Panc1 (cell line): ENCODE measurements at regions not wholly inside any gene's neighbourhood (a gene's known extent, or its start where the extent isn't known, plus 50 kb on each side); places are given as distances from the start of the nearest gene placed in this dataset.

Experiments used
- ATAC-seq: fragments of 200-7000 bp; cut with Tn5 transposase; 2 replicates; pipeline ENCODE4 v1.9.1; 2020; ENCODE audit warnings: mild to moderate bottlenecking, moderate library complexity
- BruUV-seq: library from RNA; stranded (reverse); fragments of 400-500 nt; replicated peaks from 2 replicates; lab custom pipeline; 2021; lab: Mats Ljungman, UMichigan
- CTCF ChIA-PET: fragments of 300-600 bp; sonication (Branson Sonifier 250); formaldehyde crosslinking; loops from one replicate; lab custom pipeline; 2022; ENCODE audit warnings: antibody characterized with exemption; lab: Charles Lee
- POLR2A ChIA-PET: fragments of 300-600 bp; sonication (Branson Sonifier 250); formaldehyde crosslinking; loops from one replicate; lab custom pipeline; 2022; ENCODE audit warnings: antibody characterized with exemption; lab: Charles Lee
- DNase-seq: peaks from one replicate; pipeline ENCODE4 v3.0.0-alpha.2; 2010; ENCODE audit warnings: low read depth, low spot score
- H3K27ac ChIP-seq: 2 replicates; pipeline ENCODE4 v1.5.1; 2011; ENCODE audit warnings: mild to moderate bottlenecking, low read length, inconsistent platforms
- H3K27me3 ChIP-seq: fragments of 200-500 bp; sonication (Bioruptor generic); 2 replicates; pipeline ENCODE4 v1.6.0; 2014; ENCODE audit warnings: low read length, inconsistent platforms; ENCODE audit not compliant: control insufficient read depth, insufficient read depth
- H3K36me3 ChIP-seq: fragments of 200-500 bp; sonication (Bioruptor generic); 2 replicates; pipeline ENCODE4 v1.5.1; 2014; ENCODE audit warnings: inconsistent platforms, mild to moderate bottlenecking, low read length, moderate library complexity; ENCODE audit not compliant: control insufficient read depth, insufficient read depth
- H3K4me1 ChIP-seq: 2 replicates; pipeline ENCODE4 v1.5.1; 2011; ENCODE audit warnings: inconsistent platforms, mild to moderate bottlenecking, low read length, moderate library complexity; ENCODE audit not compliant: control insufficient read depth, insufficient read depth
- H3K4me3 ChIP-seq, 2 experiments: 2 replicates each; pipeline ENCODE4 v1.5.1; 2011 to 2012; ENCODE audit warnings: low read depth in 2 of 2, low read length in 2 of 2, mild to moderate bottlenecking in 2 of 2, inconsistent platforms in 1 of 2, moderate library complexity in 1 of 2
- H3K9me3 ChIP-seq: fragments of 200-500 bp; sonication (Bioruptor generic); 2 replicates; pipeline ENCODE4 v1.5.1; 2014; ENCODE audit warnings: low read depth, mild to moderate bottlenecking, inconsistent platforms, low read length, moderate library complexity; ENCODE audit not compliant: control insufficient read depth, insufficient read depth
- CTCF ChIP-seq: fragments of 450-650 bp; IDR thresholded peaks from 2 replicates; pipeline ENCODE4 v1.5.1; 2017; ENCODE audit warnings: mild to moderate bottlenecking
- POLR2AphosphoS5 ChIP-seq: IDR thresholded peaks from 2 replicates; pipeline ENCODE4 v1.6.1; 2012; ENCODE audit warnings: mild to moderate bottlenecking, low read depth, low read length, moderate library complexity
- SIN3A ChIP-seq: IDR thresholded peaks from 2 replicates; pipeline ENCODE4 v1.6.1; 2012; ENCODE audit warnings: low read depth, mild to moderate bottlenecking, low read length, moderate library complexity, borderline replicate concordance; ENCODE audit not compliant: insufficient read depth
- TCF7L2 ChIP-seq: IDR thresholded peaks from 2 replicates; pipeline ENCODE4 v1.6.1; 2011; ENCODE audit warnings: mild to moderate bottlenecking, low read depth, low read length, inconsistent platforms
- in situ Hi-C: cut with HindIII; loops from 2 replicates; pipeline ENCODE4 v1.10.0; 2016; ENCODE audit warnings: low sequenced_read_pairs, low pct_unique_long_range_greater_than_20kb
- intact Hi-C: fragments of 100-400 bp; cut with micrococcal nuclease; formaldehyde crosslinking; loops from one replicate; pipeline ENCODE4 v1.10.0; 2022; ENCODE audit not compliant: unreplicated experiment
- TF ChIP-seq, protein P1 (sequence below), 2 experiments: IDR thresholded peaks; 2 replicates each; pipeline ENCODE4 v1.6.1; 2011 to 2012; ENCODE audit warnings: low read depth in 2 of 2, control low read depth in 1 of 2, low read length in 1 of 2, mild to moderate bottlenecking in 1 of 2, moderate library complexity in 1 of 2; ENCODE audit not compliant: insufficient read depth in 1 of 2

DNA sequence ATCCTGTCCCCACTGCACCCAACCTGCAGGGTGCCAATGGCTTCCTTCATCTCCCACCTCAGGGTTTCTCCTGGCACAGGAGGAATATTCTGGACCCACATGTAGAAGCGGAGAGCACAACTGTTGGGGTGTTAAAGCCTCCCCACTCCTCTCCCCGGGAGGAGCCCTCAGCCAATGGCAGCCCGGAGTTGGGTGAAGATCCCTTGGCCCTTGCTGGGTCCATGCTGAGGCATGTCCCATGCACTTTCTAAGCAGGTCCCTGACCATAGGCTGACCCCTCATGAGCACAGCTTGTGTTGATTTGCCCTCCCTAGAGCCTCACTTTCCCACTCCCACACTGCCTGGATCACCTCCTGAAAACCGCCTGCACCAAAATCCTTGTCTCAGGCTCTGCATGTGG, 97.2 kb upstream of the PMEPA1 start:
- H3K27me3 ChIP-seq = no peaks in the 10 kb centered on the region
- TF ChIP-seq CTCF (no peak), POLR2AphosphoS5 (no peak), TCF7L2 (no peak), SIN3A (no peak)
- no peak overlapping the region for H3K4me3 ChIP-seq
- no peaks in the 10 kb centered on the region for H3K4me1 ChIP-seq
- no peak overlapping the region for H3K27ac ChIP-seq
- no peaks in the 10 kb centered on the region for H3K36me3 ChIP-seq
- ChIA-PET CTCF (no interaction called here), POLR2A (no interaction called here)
- H3K9me3 ChIP-seq = no peaks in the 10 kb centered on the region
- intact Hi-C loops = no loop called here
- no TSS peak for BruUV-seq
- ATAC-seq (no peak), DNase-seq (no peak)
- in situ Hi-C loops = no loop called here

DNA sequence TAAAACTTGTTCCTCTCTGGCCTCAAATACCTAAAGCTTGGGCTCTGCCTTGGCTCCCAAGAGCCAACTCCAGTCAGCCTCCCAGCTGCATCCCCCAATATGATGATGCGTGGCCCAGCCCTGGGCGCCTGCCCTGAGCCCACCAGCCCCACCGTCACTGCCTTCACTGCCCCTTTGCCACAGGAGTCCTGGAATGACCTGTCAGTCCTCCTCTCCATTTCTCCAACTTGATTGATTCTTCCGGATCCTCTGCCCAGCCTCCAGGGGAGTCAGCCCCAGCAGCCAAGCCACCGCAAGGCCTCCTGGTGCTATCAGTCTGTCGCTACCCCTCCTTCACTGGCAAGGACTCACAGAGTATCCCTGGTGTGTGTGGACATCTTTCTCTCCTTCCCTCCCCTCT, 96.7 kb upstream of the PMEPA1 start:
- POLR2A ChIA-PET = no interaction called here
- BruUV-seq = no TSS peak
- intact Hi-C loops = no loop called here
- no peaks in the 10 kb centered on the region for H3K36me3 ChIP-seq
- CTCF ChIA-PET = no interaction called here
- no peaks in the 10 kb centered on the region for H3K4me1 ChIP-seq
- no peaks in the 10 kb centered on the region for H3K27me3 ChIP-seq
- no peak for ATAC-seq
- TF ChIP-seq, protein P1, sequence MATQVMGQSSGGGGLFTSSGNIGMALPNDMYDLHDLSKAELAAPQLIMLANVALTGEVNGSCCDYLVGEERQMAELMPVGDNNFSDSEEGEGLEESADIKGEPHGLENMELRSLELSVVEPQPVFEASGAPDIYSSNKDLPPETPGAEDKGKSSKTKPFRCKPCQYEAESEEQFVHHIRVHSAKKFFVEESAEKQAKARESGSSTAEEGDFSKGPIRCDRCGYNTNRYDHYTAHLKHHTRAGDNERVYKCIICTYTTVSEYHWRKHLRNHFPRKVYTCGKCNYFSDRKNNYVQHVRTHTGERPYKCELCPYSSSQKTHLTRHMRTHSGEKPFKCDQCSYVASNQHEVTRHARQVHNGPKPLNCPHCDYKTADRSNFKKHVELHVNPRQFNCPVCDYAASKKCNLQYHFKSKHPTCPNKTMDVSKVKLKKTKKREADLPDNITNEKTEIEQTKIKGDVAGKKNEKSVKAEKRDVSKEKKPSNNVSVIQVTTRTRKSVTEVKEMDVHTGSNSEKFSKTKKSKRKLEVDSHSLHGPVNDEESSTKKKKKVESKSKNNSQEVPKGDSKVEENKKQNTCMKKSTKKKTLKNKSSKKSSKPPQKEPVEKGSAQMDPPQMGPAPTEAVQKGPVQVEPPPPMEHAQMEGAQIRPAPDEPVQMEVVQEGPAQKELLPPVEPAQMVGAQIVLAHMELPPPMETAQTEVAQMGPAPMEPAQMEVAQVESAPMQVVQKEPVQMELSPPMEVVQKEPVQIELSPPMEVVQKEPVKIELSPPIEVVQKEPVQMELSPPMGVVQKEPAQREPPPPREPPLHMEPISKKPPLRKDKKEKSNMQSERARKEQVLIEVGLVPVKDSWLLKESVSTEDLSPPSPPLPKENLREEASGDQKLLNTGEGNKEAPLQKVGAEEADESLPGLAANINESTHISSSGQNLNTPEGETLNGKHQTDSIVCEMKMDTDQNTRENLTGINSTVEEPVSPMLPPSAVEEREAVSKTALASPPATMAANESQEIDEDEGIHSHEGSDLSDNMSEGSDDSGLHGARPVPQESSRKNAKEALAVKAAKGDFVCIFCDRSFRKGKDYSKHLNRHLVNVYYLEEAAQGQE (IDR thresholded peaks at IDR 0.05; ENCODE audit: insufficient read depth in 1 of 2, low read depth in 2 of 2, low read length in 1 of 2) = no peak
- no peak for TF ChIP-seq POLR2AphosphoS5
- TF ChIP-seq CTCF = no peak
- TF ChIP-seq TCF7L2 = no peak
- no peak for TF ChIP-seq SIN3A
- H3K27ac ChIP-seq = no peak overlapping the region
- H3K4me3 ChIP-seq = no peak overlapping the region
- no peak for DNase-seq
- H3K9me3 ChIP-seq = no peaks in the 10 kb centered on the region
- in situ Hi-C loops = no loop called here
